ENCODE measurements at regions not wholly inside any gene's neighbourhood (a gene's known extent, or its start where the extent isn't known, plus 50 kb on each side); places are given as distances from the start of the nearest gene placed in this dataset.

DNA sequence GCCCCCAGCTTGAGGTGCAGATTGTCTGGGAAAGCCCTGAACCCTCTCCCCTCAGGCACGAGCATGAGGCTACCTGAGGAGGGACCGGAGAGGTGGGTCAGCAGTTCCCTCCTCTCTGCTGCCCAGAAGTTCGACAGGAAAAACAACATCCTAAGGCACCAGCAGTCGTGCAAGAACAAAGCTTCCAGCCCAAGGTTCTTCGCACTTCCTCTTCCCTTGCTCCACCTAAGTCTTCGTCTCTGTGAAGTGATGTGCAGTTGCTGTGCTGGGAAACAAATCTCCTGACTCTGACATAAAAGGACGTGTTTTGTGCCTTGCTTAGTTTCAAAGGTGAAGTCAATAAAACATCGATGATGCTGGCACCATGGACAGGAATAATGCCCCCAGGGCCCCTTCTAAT lies 173.3 kb downstream of the USP12 start:
- TF ChIP-seq POLR2AphosphoS5 (IDR thresholded peaks at IDR 0.05; ENCODE audit: low read depth, low read length) (no peak), TAF1 (IDR thresholded peaks at IDR 0.05; ENCODE audit: borderline replicate concordance, insufficient read depth, low read length) (no peak), FOXP2 (optimal IDR thresholded peaks at IDR 0.05; ENCODE audit: borderline replicate concordance, extremely low read depth, extremely low read length, insufficient read depth) (no peak), SIN3A (IDR thresholded peaks at IDR 0.05; ENCODE audit: borderline replicate concordance, insufficient read depth, low read length) (no peak)
- TF ChIP-seq, protein P1, sequence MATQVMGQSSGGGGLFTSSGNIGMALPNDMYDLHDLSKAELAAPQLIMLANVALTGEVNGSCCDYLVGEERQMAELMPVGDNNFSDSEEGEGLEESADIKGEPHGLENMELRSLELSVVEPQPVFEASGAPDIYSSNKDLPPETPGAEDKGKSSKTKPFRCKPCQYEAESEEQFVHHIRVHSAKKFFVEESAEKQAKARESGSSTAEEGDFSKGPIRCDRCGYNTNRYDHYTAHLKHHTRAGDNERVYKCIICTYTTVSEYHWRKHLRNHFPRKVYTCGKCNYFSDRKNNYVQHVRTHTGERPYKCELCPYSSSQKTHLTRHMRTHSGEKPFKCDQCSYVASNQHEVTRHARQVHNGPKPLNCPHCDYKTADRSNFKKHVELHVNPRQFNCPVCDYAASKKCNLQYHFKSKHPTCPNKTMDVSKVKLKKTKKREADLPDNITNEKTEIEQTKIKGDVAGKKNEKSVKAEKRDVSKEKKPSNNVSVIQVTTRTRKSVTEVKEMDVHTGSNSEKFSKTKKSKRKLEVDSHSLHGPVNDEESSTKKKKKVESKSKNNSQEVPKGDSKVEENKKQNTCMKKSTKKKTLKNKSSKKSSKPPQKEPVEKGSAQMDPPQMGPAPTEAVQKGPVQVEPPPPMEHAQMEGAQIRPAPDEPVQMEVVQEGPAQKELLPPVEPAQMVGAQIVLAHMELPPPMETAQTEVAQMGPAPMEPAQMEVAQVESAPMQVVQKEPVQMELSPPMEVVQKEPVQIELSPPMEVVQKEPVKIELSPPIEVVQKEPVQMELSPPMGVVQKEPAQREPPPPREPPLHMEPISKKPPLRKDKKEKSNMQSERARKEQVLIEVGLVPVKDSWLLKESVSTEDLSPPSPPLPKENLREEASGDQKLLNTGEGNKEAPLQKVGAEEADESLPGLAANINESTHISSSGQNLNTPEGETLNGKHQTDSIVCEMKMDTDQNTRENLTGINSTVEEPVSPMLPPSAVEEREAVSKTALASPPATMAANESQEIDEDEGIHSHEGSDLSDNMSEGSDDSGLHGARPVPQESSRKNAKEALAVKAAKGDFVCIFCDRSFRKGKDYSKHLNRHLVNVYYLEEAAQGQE (IDR thresholded peaks at IDR 0.05; ENCODE audit: insufficient read depth in 1 of 2, low read depth in 2 of 2, low read length in 2 of 2), result no peak

DNA sequence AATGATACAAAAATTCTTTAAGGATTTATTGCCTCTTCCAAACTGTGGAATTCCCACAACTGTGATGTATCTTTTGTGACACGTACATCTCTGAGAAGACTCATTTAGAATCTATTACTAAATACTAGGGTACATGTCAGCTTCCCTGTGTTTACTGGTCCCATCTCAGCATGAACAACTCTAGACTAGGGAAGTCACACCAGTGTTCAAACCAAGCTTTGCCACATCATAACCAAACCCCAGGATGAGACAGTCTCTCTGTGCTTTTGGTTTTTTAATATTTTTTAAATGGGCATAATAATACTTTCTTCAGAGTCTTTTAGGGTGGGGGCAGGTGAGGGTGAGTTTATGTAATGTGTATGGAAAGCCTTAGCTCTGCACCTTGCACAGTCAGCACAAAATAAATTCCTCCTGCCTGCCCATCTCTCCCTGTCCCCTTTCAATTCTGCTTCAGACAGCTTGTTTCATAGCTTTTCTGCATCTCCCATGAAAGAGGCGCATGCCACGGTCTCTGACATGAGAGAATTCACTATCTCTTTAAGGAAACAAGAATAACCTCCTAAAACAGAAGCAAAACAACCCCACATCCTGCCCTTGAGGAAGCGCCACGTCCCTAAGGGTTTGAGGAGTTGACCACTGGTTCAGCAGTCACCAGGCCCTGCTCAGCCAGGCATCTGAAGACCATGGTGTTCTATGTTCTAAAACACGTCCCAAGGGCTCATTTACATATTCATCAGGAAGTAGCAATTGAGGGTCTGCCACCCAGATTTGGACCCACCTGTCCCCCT lies 174.5 kb downstream of the USP12 start:
- TF ChIP-seq TAF1 (IDR thresholded peaks at IDR 0.05; ENCODE audit: borderline replicate concordance, insufficient read depth, low read length), result no peak
- TF ChIP-seq SIN3A (IDR thresholded peaks at IDR 0.05; ENCODE audit: borderline replicate concordance, insufficient read depth, low read length), result no peak

DNA sequence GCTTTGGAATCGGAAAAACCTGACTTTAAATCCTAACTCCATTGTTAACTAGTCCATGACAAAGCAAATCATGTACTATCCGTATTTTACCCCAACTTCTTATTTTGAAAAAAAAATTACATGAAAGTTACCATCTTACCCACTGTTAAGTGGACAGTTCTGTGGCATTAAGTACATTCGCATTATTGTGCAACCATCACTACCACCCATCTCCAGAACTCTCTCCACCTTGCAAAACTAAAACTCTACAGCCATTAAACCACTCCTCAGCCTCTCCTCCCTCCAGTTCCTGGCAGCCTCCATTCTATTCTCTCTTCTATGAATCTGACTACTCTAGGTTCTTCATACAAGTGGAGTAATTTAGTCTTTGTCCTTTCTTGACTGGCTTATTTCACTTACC lies 176.5 kb downstream of the USP12 start:
- TF ChIP-seq TAF1 (IDR thresholded peaks at IDR 0.05; ENCODE audit: borderline replicate concordance, insufficient read depth, low read length) (no peak), POLR2AphosphoS5 (IDR thresholded peaks at IDR 0.05; ENCODE audit: low read depth, low read length) (no peak), FOXP2 (optimal IDR thresholded peaks at IDR 0.05; ENCODE audit: borderline replicate concordance, extremely low read depth, extremely low read length, insufficient read depth) (no peak), SIN3A (IDR thresholded peaks at IDR 0.05; ENCODE audit: borderline replicate concordance, insufficient read depth, low read length) (no peak)
- TF ChIP-seq, protein P1 (IDR thresholded peaks at IDR 0.05; ENCODE audit: insufficient read depth in 1 of 2, low read depth in 2 of 2, low read length in 2 of 2), result no peak

DNA sequence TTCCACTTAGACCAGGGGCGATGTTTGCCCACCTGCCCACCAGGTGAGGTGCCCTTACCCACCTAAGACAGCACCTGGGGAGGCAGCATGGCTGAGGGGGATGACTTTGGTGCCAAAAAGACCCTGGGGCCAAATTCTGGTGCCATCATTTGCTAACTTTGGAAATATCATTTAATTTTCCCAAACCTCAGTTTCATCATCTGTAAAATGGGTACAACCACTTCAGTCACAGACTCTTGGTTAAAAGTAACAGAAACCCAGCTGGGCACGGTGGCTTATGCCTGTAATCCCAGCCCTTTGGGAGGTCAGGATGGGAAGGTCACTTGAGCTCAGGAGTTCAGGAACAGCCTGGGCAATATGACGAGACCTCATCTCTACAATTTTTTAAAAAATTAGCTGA lies 177.8 kb downstream of the USP12 start:
- TF ChIP-seq FOXP2 (optimal IDR thresholded peaks at IDR 0.05; ENCODE audit: borderline replicate concordance, extremely low read depth, extremely low read length, insufficient read depth), result no peak
- TF ChIP-seq, protein P1 (IDR thresholded peaks at IDR 0.05; ENCODE audit: insufficient read depth in 1 of 2, low read depth in 2 of 2, low read length in 2 of 2), result no peak
- no peak for TF ChIP-seq SIN3A (IDR thresholded peaks at IDR 0.05; ENCODE audit: borderline replicate concordance, insufficient read depth, low read length)
- TF ChIP-seq TAF1 (IDR thresholded peaks at IDR 0.05; ENCODE audit: borderline replicate concordance, insufficient read depth, low read length), result no peak
- no peak for TF ChIP-seq POLR2AphosphoS5 (IDR thresholded peaks at IDR 0.05; ENCODE audit: low read depth, low read length)

DNA sequence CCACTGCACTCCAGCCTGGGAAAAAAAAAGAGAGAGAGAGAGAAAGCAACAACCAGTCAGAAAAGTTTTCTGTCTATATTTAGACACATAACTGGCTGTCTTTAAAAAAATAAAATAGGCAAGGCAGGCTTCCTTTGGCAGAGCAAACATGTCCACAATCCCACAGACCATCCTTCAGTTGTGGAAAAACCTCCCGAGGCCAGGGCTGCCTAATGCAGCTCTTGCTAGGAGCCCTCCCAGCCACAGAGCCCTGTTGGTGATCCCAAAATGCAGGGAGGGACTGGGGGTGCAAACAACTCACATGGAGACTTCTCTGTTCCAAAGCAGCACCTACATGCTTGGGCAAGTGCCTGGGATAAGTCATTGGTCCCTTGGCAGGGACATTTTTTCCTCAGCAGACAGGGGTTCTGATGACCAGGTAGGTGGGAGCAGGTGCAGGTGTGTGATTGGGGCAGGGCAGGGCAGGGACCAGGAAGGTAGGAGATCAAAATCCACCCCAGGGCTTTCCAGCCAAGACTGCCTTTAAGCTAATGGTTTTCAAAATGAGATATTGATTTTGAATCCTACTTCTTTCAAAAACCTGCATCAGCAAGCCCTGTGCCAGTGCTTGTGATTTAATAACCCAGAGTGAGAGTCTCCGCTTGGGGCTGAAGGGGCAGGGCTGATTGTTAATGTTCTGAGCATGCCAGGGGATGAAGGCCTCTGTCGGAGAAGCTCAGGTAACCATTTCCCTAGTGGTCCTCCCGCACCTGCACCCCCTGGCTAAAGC lies 178.5 kb downstream of the USP12 start:
- no peak for TF ChIP-seq FOXP2 (optimal IDR thresholded peaks at IDR 0.05; ENCODE audit: borderline replicate concordance, extremely low read depth, extremely low read length, insufficient read depth)
- TF ChIP-seq, protein P1 (IDR thresholded peaks at IDR 0.05; ENCODE audit: insufficient read depth in 1 of 2, low read depth in 2 of 2, low read length in 2 of 2), result no peak
- TF ChIP-seq TAF1 (IDR thresholded peaks at IDR 0.05; ENCODE audit: borderline replicate concordance, insufficient read depth, low read length), result no peak
- TF ChIP-seq SIN3A (IDR thresholded peaks at IDR 0.05; ENCODE audit: borderline replicate concordance, insufficient read depth, low read length), result no peak
- TF ChIP-seq POLR2AphosphoS5 (IDR thresholded peaks at IDR 0.05; ENCODE audit: low read depth, low read length), result no peak
